ENCODE measurements at regions not wholly inside any gene's neighbourhood (a gene's known extent, or its start where the extent isn't known, plus 50 kb on each side); places are given as distances from the start of the nearest gene placed in this dataset.
"Not testable (repeated sequence)": the region's sequence is repeated elsewhere in the genome, so short reads cannot be mapped to it uniquely, and the experiment has no call there.

DNA sequence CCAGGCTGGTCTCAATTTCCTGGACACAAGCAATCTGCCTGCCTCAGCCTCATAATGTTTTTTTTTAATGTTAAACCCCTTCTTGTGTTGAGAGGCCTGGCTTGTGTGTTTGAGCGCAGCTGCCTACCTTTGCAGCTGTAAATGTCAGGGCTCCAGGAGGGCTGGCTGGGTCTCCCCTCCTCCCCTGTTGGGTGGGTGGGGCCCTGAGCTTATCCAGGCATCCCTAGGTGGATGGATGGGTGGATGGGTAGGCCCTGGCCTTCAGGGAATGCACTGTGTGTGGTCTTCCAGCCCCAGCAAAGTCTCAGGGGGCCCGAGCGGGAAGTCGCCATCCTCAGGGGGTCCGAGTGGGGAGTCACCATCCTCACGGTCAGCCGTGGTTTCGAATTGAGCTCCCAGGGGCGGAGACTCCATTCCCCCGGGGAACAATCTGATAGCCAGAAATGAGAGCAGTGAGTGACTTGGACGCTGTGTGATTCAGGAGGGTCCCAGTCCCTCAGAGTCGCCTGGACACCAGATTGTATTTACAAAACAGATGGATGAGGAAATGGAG lies 279.4 kb upstream of the PLGLB2 start:
- not testable (repeated sequence) for TF ChIP-seq CHD4 (IDR thresholded peaks at IDR 0.05; ENCODE audit: borderline replicate concordance); REST (IDR thresholded peaks at IDR 0.05); USF2 (IDR thresholded peaks at IDR 0.05); RAD21 (conservative IDR thresholded peaks at IDR 0.05 in 1 of 2, IDR thresholded peaks at IDR 0.05 in 1 of 2); POLR2A (IDR thresholded peaks at IDR 0.05; ENCODE audit: low read length); RFX5 (IDR thresholded peaks at IDR 0.05); ESRRA (IDR thresholded peaks at IDR 0.05; ENCODE audit: borderline replicate concordance, low read length); MAZ (IDR thresholded peaks at IDR 0.05; ENCODE audit: borderline replicate concordance, low read depth, low read length); EP300 (IDR thresholded peaks at IDR 0.05); ZFP36 (IDR thresholded peaks at IDR 0.05; ENCODE audit: borderline replicate concordance, partially characterized antibody); E2F6 (IDR thresholded peaks at IDR 0.05; ENCODE audit: borderline replicate concordance, low read depth)
- TF ChIP-seq, protein P1, sequence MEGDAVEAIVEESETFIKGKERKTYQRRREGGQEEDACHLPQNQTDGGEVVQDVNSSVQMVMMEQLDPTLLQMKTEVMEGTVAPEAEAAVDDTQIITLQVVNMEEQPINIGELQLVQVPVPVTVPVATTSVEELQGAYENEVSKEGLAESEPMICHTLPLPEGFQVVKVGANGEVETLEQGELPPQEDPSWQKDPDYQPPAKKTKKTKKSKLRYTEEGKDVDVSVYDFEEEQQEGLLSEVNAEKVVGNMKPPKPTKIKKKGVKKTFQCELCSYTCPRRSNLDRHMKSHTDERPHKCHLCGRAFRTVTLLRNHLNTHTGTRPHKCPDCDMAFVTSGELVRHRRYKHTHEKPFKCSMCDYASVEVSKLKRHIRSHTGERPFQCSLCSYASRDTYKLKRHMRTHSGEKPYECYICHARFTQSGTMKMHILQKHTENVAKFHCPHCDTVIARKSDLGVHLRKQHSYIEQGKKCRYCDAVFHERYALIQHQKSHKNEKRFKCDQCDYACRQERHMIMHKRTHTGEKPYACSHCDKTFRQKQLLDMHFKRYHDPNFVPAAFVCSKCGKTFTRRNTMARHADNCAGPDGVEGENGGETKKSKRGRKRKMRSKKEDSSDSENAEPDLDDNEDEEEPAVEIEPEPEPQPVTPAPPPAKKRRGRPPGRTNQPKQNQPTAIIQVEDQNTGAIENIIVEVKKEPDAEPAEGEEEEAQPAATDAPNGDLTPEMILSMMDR (IDR thresholded peaks at IDR 0.05) = not testable (repeated sequence)
- TF ChIP-seq, protein P2, sequence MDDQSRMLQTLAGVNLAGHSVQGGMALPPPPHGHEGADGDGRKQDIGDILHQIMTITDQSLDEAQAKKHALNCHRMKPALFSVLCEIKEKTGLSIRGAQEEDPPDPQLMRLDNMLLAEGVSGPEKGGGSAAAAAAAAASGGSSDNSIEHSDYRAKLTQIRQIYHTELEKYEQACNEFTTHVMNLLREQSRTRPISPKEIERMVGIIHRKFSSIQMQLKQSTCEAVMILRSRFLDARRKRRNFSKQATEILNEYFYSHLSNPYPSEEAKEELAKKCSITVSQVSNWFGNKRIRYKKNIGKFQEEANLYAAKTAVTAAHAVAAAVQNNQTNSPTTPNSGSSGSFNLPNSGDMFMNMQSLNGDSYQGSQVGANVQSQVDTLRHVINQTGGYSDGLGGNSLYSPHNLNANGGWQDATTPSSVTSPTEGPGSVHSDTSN (IDR thresholded peaks at IDR 0.05) = not testable (repeated sequence)
- TF ChIP-seq, protein P3, sequence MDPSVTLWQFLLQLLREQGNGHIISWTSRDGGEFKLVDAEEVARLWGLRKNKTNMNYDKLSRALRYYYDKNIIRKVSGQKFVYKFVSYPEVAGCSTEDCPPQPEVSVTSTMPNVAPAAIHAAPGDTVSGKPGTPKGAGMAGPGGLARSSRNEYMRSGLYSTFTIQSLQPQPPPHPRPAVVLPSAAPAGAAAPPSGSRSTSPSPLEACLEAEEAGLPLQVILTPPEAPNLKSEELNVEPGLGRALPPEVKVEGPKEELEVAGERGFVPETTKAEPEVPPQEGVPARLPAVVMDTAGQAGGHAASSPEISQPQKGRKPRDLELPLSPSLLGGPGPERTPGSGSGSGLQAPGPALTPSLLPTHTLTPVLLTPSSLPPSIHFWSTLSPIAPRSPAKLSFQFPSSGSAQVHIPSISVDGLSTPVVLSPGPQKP (IDR thresholded peaks at IDR 0.05; ENCODE audit: low read depth, low read length) = not testable (repeated sequence)
